ENCODE measurements at regions not wholly inside any gene's neighbourhood (a gene's known extent, or its start where the extent isn't known, plus 50 kb on each side); places are given as distances from the start of the nearest gene placed in this dataset.

DNA sequence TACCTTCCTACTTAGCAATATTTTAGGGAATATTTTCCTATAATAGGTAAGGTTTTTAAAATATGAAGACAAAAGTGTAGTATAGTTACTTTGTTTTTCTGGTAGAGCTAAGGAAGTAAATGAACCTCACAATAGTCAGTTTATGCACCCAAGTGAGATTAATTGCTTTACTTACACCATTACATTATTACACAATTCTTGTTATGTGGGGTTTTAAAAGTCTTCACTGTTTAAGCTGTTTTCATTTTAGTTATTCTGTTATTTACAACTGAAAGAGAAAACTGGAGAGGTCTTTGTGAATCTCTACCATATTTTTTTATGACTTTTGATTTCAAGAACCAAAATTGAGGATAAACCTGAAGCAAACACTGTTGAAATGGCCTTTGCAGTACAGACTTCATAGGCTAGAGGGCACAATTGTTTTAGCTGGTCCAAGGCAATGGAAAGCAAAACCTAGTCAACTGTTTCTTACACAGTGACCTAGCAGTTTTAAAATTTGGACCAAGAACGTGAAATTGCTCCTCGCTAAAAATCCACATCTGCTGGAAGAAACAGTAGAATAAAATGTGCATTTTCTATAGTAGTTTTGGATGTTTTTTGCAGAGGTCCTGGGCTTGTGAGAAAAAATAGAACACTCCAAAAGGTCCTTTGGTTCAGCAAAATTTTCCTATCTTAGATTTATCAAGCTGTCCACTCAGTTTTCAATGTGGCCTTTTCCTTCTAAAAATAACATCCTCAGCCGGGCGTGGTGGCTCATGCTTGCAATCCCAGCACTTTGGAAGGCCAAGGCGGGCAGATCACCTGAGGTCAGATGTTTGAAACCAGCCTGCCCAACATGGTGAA, 66.4 kb upstream of the FER start:
- TF ChIP-seq, protein P1, sequence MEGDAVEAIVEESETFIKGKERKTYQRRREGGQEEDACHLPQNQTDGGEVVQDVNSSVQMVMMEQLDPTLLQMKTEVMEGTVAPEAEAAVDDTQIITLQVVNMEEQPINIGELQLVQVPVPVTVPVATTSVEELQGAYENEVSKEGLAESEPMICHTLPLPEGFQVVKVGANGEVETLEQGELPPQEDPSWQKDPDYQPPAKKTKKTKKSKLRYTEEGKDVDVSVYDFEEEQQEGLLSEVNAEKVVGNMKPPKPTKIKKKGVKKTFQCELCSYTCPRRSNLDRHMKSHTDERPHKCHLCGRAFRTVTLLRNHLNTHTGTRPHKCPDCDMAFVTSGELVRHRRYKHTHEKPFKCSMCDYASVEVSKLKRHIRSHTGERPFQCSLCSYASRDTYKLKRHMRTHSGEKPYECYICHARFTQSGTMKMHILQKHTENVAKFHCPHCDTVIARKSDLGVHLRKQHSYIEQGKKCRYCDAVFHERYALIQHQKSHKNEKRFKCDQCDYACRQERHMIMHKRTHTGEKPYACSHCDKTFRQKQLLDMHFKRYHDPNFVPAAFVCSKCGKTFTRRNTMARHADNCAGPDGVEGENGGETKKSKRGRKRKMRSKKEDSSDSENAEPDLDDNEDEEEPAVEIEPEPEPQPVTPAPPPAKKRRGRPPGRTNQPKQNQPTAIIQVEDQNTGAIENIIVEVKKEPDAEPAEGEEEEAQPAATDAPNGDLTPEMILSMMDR (IDR thresholded peaks at IDR 0.05): peak; percentile 68 to 89 (median 77)
- no peak for TF ChIP-seq POLR2A (IDR thresholded peaks at IDR 0.05)
